ENCODE measurements at regions not wholly inside any gene's neighbourhood (a gene's known extent, or its start where the extent isn't known, plus 50 kb on each side); places are given as distances from the start of the nearest gene placed in this dataset.

DNA sequence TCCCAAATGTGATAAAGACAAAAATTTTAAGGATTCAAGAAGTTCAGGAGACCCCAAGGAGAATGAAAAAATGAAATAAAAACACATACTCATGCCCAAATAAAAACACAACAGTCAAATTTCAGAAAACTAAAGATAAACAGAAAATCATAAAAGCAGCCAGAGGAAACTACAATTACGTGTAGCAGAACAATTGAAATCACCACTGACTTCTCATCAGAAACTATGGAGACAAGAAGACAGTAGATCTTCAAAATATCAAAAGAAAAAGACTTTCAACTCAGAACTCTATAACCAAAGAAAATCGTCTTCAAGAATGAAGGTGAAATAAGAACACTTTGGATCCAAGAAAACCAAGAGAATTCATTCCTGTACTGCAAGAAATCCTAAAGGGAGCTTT lies 54.9 kb downstream of the DIO3 start:
- Histone ChIP-seq H3K4me3 (ENCODE audit: low read length) (no peak overlapping the region), H3K4me1 (ENCODE audit: control insufficient read depth, insufficient read depth, low read length) (no peaks in the 10 kb centered on the region), H3K36me3 (ENCODE audit: control insufficient read depth, insufficient read depth, low read length) (no peaks in the 10 kb centered on the region), H3K27ac (ENCODE audit: low read length) (no peak overlapping the region), H3K27me3 (ENCODE audit: control insufficient read depth, insufficient read depth, low read length) (peaks cover 13% of the 10 kb centered on the region), H3K9me3 (ENCODE audit: control insufficient read depth, low read depth, low read length) (peaks cover 2% of the 10 kb centered on the region)
- no CpG with 5 or more reads among the region's 2 CpGs for WGBS (ENCODE audit: insufficient coverage, low lambda C conversion rate)
- DNase-seq, result no peak

- Histone ChIP-seq H3K27me3 (ENCODE audit: control insufficient read depth, insufficient read depth, low read length) (peaks cover 5% of the 10 kb centered on the region), H3K27ac (ENCODE audit: low read length) (no peak overlapping the region), H3K4me3 (ENCODE audit: low read length) (no peak overlapping the region), H3K4me1 (ENCODE audit: control insufficient read depth, insufficient read depth, low read length) (no peaks in the 10 kb centered on the region), H3K36me3 (ENCODE audit: control insufficient read depth, insufficient read depth, low read length) (no peaks in the 10 kb centered on the region), H3K9me3 (ENCODE audit: control insufficient read depth, low read depth, low read length) (peaks cover 2% of the 10 kb centered on the region)
- DNase-seq, result no peak
- WGBS (ENCODE audit: insufficient coverage, low lambda C conversion rate), result 100% methylated on average over 1 of the region's 8 CpGs
Measured at GRCh38 chr14:101619484-101619883, 58.2 kb downstream of the DIO3 start.

DNA sequence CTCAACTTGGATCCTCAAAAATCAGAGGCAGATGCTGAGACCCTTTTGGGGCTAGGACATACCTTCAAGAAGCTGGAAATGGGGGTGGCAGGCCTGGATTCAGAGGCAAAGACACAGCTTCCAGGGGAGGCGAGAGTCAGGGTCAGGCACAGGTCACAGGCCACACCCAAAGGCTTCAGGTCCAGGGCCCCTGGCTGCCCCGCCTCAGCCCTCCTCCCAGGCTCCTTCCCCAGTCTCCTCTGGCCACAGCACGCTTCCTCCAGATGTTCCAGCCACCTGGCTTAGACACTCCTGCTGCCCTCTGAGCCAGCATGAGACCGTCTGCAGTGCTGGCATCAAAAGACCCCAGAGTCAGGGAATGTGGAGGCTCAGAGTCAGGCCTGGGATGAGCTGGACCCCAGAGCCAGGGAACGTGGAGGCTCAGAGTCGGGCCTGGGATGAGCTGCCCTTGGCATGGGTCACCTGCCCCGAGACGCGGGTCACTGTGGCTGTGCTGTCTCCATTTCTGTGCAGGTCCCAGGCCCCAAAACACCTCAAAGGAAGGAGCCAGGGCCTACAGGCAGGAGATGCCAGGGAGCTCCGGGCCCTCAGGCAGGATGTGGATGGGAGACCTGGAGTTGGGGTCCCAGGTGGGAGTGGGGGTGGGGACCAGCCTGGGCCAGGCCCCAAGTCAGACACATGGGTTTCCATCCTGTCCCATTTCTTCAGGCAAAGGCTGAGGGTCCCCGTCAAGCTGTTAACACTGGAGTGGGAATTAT lies 58.9 kb downstream of the DIO3 start:
- no peak for DNase-seq
- Histone ChIP-seq H3K4me1 (ENCODE audit: control insufficient read depth, insufficient read depth, low read length) (no peaks in the 10 kb centered on the region), H3K27me3 (ENCODE audit: control insufficient read depth, insufficient read depth, low read length) (peaks cover 3% of the 10 kb centered on the region), H3K9me3 (ENCODE audit: control insufficient read depth, low read depth, low read length) (peaks cover 2% of the 10 kb centered on the region), H3K4me3 (ENCODE audit: low read length) (no peak overlapping the region), H3K27ac (ENCODE audit: low read length) (no peak overlapping the region), H3K36me3 (ENCODE audit: control insufficient read depth, insufficient read depth, low read length) (no peaks in the 10 kb centered on the region)
- WGBS (ENCODE audit: insufficient coverage, low lambda C conversion rate), result no CpG with 5 or more reads among the region's 11 CpGs

GRCh38 chr14:101620821-101621785 lies 59.8 kb downstream of the DIO3 start:
- DNase-seq, result no peak
- H3K27me3 ChIP-seq (ENCODE audit: control insufficient read depth, insufficient read depth, low read length), result no peaks in the 10 kb centered on the region
- H3K36me3 ChIP-seq (ENCODE audit: control insufficient read depth, insufficient read depth, low read length), result no peaks in the 10 kb centered on the region
- no peaks in the 10 kb centered on the region for H3K9me3 ChIP-seq (ENCODE audit: control insufficient read depth, low read depth, low read length)
- H3K27ac ChIP-seq (ENCODE audit: low read length), result no peak overlapping the region
- H3K4me3 ChIP-seq (ENCODE audit: low read length), result no peak overlapping the region
- no CpG with 5 or more reads among the region's 22 CpGs for WGBS (ENCODE audit: insufficient coverage, low lambda C conversion rate)
- H3K4me1 ChIP-seq (ENCODE audit: control insufficient read depth, insufficient read depth, low read length), result no peaks in the 10 kb centered on the region

DNA sequence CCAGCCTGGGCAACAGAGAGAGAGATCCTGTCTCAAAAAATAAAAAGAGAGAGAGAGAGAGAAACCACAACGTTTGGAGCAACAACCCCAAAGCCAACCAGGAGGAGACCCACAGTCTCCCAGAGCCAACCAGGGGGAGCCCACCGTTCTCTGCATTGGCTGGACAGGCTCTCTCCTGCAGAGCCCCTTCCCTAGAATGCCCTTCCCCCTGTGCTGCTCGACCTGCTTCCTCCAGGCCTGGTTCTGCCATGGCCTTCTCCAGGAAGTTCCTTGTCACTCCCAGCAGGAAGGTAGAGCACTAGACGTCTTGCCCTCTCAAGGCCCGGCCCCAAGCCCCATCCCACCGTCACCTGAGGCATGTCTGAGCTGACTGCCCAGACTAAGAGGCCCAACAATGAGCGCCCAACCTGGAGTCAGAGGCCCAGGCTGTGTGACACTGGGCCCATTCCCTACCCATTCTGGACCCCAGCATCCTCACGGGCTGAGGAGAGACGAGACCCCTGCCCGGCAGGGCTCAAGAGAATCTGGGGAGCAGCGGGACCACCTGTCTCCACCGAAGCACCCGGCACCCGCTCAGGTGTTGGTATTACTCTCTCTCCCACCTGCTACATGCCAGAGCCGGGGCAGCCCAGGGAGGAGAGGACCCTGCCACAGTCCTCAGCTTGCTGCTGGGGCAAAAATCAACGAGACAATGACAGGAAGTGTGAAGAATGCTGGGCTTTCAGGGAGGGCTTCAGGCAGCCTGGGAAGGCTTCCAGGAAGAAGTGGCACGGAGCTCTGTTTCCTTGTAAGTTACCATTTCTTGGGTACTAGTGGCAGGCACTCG lies 61.2 kb downstream of the DIO3 start:
- Histone ChIP-seq H3K4me1 (ENCODE audit: control insufficient read depth, insufficient read depth, low read length) (no peaks in the 10 kb centered on the region), H3K27ac (ENCODE audit: low read length) (no peak overlapping the region), H3K36me3 (ENCODE audit: control insufficient read depth, insufficient read depth, low read length) (no peaks in the 10 kb centered on the region), H3K9me3 (ENCODE audit: control insufficient read depth, low read depth, low read length) (no peaks in the 10 kb centered on the region), H3K27me3 (ENCODE audit: control insufficient read depth, insufficient read depth, low read length) (no peaks in the 10 kb centered on the region), H3K4me3 (ENCODE audit: low read length) (no peak overlapping the region)
- DNase-seq, result no peak
- 83% methylated on average over 1 of the region's 18 CpGs for WGBS (ENCODE audit: insufficient coverage, low lambda C conversion rate)

GRCh38 chr14:101623077-101623372 lies 61.7 kb downstream of the DIO3 start:
- WGBS (ENCODE audit: insufficient coverage, low lambda C conversion rate), result 100% methylated on average over 1 of the region's 6 CpGs
- no peaks in the 10 kb centered on the region for H3K36me3 ChIP-seq (ENCODE audit: control insufficient read depth, insufficient read depth, low read length)
- no peak for DNase-seq
- no peaks in the 10 kb centered on the region for H3K27me3 ChIP-seq (ENCODE audit: control insufficient read depth, insufficient read depth, low read length)
- no peak overlapping the region for H3K4me3 ChIP-seq (ENCODE audit: low read length)
- H3K4me1 ChIP-seq (ENCODE audit: control insufficient read depth, insufficient read depth, low read length), result no peaks in the 10 kb centered on the region
- no peak overlapping the region for H3K27ac ChIP-seq (ENCODE audit: low read length)
- no peaks in the 10 kb centered on the region for H3K9me3 ChIP-seq (ENCODE audit: control insufficient read depth, low read depth, low read length)

GRCh38 chr14:101623685-101624444 lies 62.6 kb downstream of the DIO3 start:
- no peaks in the 10 kb centered on the region for H3K27me3 ChIP-seq (ENCODE audit: control insufficient read depth, insufficient read depth, low read length)
- no peaks in the 10 kb centered on the region for H3K36me3 ChIP-seq (ENCODE audit: control insufficient read depth, insufficient read depth, low read length)
- no peak overlapping the region for H3K27ac ChIP-seq (ENCODE audit: low read length)
- no peaks in the 10 kb centered on the region for H3K9me3 ChIP-seq (ENCODE audit: control insufficient read depth, low read depth, low read length)
- H3K4me1 ChIP-seq (ENCODE audit: control insufficient read depth, insufficient read depth, low read length), result no peaks in the 10 kb centered on the region
- H3K4me3 ChIP-seq (ENCODE audit: low read length), result no peak overlapping the region
- DNase-seq, result no peak
- 80% methylated on average over 1 of the region's 9 CpGs for WGBS (ENCODE audit: insufficient coverage, low lambda C conversion rate)

DNA sequence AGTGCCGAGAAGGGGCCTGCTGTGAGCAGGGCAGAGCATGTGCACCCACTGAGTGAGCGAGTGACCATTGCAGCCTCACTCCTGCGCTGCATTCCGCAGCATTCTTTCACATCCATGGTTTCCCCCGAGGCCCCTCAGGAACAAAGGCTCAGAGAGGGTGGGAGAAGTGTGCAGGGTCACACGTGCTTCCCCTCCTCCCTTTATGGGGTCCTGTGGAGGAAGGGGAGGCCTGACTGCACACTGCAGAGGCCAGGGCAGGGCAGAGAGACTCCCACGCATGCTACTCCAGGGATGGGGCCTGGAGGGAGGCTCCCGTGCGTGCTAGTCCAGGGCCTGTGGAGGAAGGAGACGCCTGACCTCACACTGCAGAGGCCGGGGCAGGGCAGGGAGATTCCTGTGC lies 63.2 kb downstream of the DIO3 start:
- DNase-seq, result no peak
- no CpG with 5 or more reads among the region's 11 CpGs for WGBS (ENCODE audit: insufficient coverage, low lambda C conversion rate)
- Histone ChIP-seq H3K4me3 (ENCODE audit: low read length) (no peak overlapping the region), H3K9me3 (ENCODE audit: control insufficient read depth, low read depth, low read length) (no peaks in the 10 kb centered on the region), H3K27ac (ENCODE audit: low read length) (no peak overlapping the region), H3K36me3 (ENCODE audit: control insufficient read depth, insufficient read depth, low read length) (no peaks in the 10 kb centered on the region), H3K27me3 (ENCODE audit: control insufficient read depth, insufficient read depth, low read length) (no peaks in the 10 kb centered on the region), H3K4me1 (ENCODE audit: control insufficient read depth, insufficient read depth, low read length) (peaks cover 3% of the 10 kb centered on the region)

GRCh38 chr14:101625336-101626097 lies 64.2 kb downstream of the DIO3 start:
- DNase-seq, result no peak
- WGBS (ENCODE audit: insufficient coverage, low lambda C conversion rate), result no CpG with 5 or more reads among the region's 1 CpG
- Histone ChIP-seq H3K27ac (ENCODE audit: low read length) (no peak overlapping the region), H3K27me3 (ENCODE audit: control insufficient read depth, insufficient read depth, low read length) (no peaks in the 10 kb centered on the region), H3K9me3 (ENCODE audit: control insufficient read depth, low read depth, low read length) (no peaks in the 10 kb centered on the region), H3K36me3 (ENCODE audit: control insufficient read depth, insufficient read depth, low read length) (no peaks in the 10 kb centered on the region), H3K4me3 (ENCODE audit: low read length) (no peak overlapping the region), H3K4me1 (ENCODE audit: control insufficient read depth, insufficient read depth, low read length) (peaks cover 8% of the 10 kb centered on the region)
